ENCODE measurements at regions not wholly inside any gene's neighbourhood (a gene's known extent, or its start where the extent isn't known, plus 50 kb on each side); places are given as distances from the start of the nearest gene placed in this dataset.

DNA sequence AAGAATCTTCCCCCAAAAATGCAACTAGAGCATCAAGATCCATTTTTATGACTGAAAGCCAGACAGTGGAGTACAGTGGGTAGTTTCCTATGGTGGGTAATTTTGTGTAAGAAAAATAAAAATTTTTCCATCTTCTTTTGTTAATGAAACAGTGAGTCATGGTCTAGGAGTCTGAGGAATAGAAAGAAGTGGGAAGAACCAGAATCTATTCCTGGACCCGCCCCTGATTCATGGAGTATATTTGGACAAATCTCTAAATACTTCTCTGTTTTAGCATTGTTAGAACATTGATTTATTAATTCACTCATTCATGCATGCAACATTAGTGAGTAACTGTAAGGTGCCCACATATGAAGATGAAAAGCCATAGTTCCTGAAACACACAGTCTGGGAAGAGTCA is 304.5 kb upstream of the GPR149 start:
- TF ChIP-seq, protein P1, sequence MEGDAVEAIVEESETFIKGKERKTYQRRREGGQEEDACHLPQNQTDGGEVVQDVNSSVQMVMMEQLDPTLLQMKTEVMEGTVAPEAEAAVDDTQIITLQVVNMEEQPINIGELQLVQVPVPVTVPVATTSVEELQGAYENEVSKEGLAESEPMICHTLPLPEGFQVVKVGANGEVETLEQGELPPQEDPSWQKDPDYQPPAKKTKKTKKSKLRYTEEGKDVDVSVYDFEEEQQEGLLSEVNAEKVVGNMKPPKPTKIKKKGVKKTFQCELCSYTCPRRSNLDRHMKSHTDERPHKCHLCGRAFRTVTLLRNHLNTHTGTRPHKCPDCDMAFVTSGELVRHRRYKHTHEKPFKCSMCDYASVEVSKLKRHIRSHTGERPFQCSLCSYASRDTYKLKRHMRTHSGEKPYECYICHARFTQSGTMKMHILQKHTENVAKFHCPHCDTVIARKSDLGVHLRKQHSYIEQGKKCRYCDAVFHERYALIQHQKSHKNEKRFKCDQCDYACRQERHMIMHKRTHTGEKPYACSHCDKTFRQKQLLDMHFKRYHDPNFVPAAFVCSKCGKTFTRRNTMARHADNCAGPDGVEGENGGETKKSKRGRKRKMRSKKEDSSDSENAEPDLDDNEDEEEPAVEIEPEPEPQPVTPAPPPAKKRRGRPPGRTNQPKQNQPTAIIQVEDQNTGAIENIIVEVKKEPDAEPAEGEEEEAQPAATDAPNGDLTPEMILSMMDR (IDR thresholded peaks at IDR 0.05) = no peak
- no peak for TF ChIP-seq POLR2A (IDR thresholded peaks at IDR 0.05)
